GM21390 (cell line): ENCODE measurements at regions not wholly inside any gene's neighbourhood (a gene's known extent, or its start where the extent isn't known, plus 50 kb on each side); places are given as distances from the start of the nearest gene placed in this dataset.

Experiments
- ATAC-seq: cut with Tn5 transposase; IDR thresholded peaks from one replicate; pipeline ENCODE4 v1.9.1; 2021; ENCODE audit not compliant: unreplicated experiment

GRCh38 chr3:66672830-66673229 lies 172.0 kb upstream of the LRIG1 start:
- ATAC-seq: no peak

GRCh38 chr3:66673293-66673692 lies 172.5 kb upstream of the LRIG1 start:
- ATAC-seq: no peak

GRCh38 chr3:66675366-66675765 lies 174.5 kb upstream of the LRIG1 start:
- ATAC-seq: no peak

GRCh38 chr3:66692042-66692765 lies 191.4 kb upstream of the LRIG1 start:
- ATAC-seq: no peak

- ATAC-seq: no peak
Observed at GRCh38 chr3:66692766-66693150, 191.9 kb upstream of the LRIG1 start.

GRCh38 chr3:66693461-66694031 lies 192.7 kb upstream of the LRIG1 start:
- no peak for ATAC-seq

- ATAC-seq: no peak
Observed at GRCh38 chr3:66702126-66702525, 201.3 kb upstream of the LRIG1 start.

GRCh38 chr3:66703501-66703900 lies 202.7 kb upstream of the LRIG1 start:
- ATAC-seq: no peak

- no peak for ATAC-seq
Observed at GRCh38 chr3:66705076-66705475, 204.3 kb upstream of the LRIG1 start.

- ATAC-seq: no peak
Observed at GRCh38 chr3:66706890-66707289, 206.1 kb upstream of the LRIG1 start.

GRCh38 chr3:66709532-66709931 lies 208.7 kb upstream of the LRIG1 start:
- ATAC-seq: no peak

GRCh38 chr3:66712210-66712609 lies 211.4 kb upstream of the LRIG1 start:
- ATAC-seq: no peak

- ATAC-seq: no peak
Observed at GRCh38 chr3:66713921-66714320, 213.1 kb upstream of the LRIG1 start.

- no peak for ATAC-seq
Observed at GRCh38 chr3:66715806-66716205, 215.0 kb upstream of the LRIG1 start.

GRCh38 chr3:66717806-66718205 lies 217.0 kb upstream of the LRIG1 start:
- ATAC-seq: no peak

- no peak for ATAC-seq
Observed at GRCh38 chr3:66719796-66720356, 219.1 kb upstream of the LRIG1 start.

- ATAC-seq: no peak
Observed at GRCh38 chr3:66720508-66720907, 219.7 kb upstream of the LRIG1 start.

- no peak for ATAC-seq
Observed at GRCh38 chr3:66722675-66723074, 221.9 kb upstream of the LRIG1 start.

- ATAC-seq: no peak
Observed at GRCh38 chr3:66723231-66723630, 222.4 kb upstream of the LRIG1 start.

- ATAC-seq: no peak
Observed at GRCh38 chr3:66729687-66730393, 229.0 kb upstream of the LRIG1 start.

GRCh38 chr3:66738625-66739365 lies 238.0 kb upstream of the LRIG1 start:
- ATAC-seq: no peak
